GM19397 (cell line): ENCODE measurements at regions not wholly inside any gene's neighbourhood (a gene's known extent, or its start where the extent isn't known, plus 50 kb on each side); places are given as distances from the start of the nearest gene placed in this dataset.
"Not testable (repeated sequence)": the region's sequence is repeated elsewhere in the genome, so short reads cannot be mapped to it uniquely, and the experiment has no call there.

Experiments
- ATAC-seq: cut with Tn5 transposase; IDR thresholded peaks from one replicate; pipeline ENCODE4 v1.9.1; 2021; ENCODE audit warnings: mild to moderate bottlenecking, moderate library complexity; ENCODE audit not compliant: unreplicated experiment

- not testable (repeated sequence) for ATAC-seq
These were observed 72.1 kb downstream of the OGFRL1 start for GRCh38 chr6:71360556-71361335.

GRCh38 chr6:71364889-71365542 lies 76.4 kb downstream of the OGFRL1 start:
- ATAC-seq: no peak

GRCh38 chr6:71367756-71368155 lies 79.1 kb downstream of the OGFRL1 start:
- no peak for ATAC-seq

- ATAC-seq: no peak
These were observed 79.7 kb downstream of the OGFRL1 start for GRCh38 chr6:71368284-71368683.

- ATAC-seq: no peak
These were observed 82.9 kb downstream of the OGFRL1 start for GRCh38 chr6:71371559-71371958.

GRCh38 chr6:71373943-71374342 lies 85.3 kb downstream of the OGFRL1 start:
- no peak for ATAC-seq

- ATAC-seq: no peak
These were observed 87.1 kb downstream of the OGFRL1 start for GRCh38 chr6:71375676-71376075.

GRCh38 chr6:71376830-71377229 lies 88.2 kb downstream of the OGFRL1 start:
- ATAC-seq: no peak

GRCh38 chr6:71383476-71383875 lies 94.9 kb downstream of the OGFRL1 start:
- ATAC-seq: peak; percentile 44

- ATAC-seq: no peak
These were observed 95.4 kb downstream of the OGFRL1 start for GRCh38 chr6:71383901-71384489.

- no peak for ATAC-seq
These were observed 96.7 kb downstream of the OGFRL1 start for GRCh38 chr6:71385111-71385822.

GRCh38 chr6:71386215-71386614 lies 97.6 kb downstream of the OGFRL1 start:
- no peak for ATAC-seq

- no peak for ATAC-seq
These were observed 98.6 kb downstream of the OGFRL1 start for GRCh38 chr6:71387179-71387578.

GRCh38 chr6:71388068-71388744 lies 99.6 kb downstream of the OGFRL1 start:
- ATAC-seq: no peak

GRCh38 chr6:71388856-71389527 lies 100.4 kb downstream of the OGFRL1 start:
- ATAC-seq: no peak

GRCh38 chr6:71391126-71391525 lies 102.5 kb downstream of the OGFRL1 start:
- ATAC-seq: no peak

- ATAC-seq: no peak
These were observed 103.7 kb downstream of the OGFRL1 start for GRCh38 chr6:71392276-71392675.

- ATAC-seq: no peak
These were observed 104.9 kb downstream of the OGFRL1 start for GRCh38 chr6:71393471-71393870.

- no peak for ATAC-seq
These were observed 105.4 kb downstream of the OGFRL1 start for GRCh38 chr6:71393981-71394432.

- ATAC-seq: no peak
These were observed 106.3 kb downstream of the OGFRL1 start for GRCh38 chr6:71394926-71395325.
